Mammary epithelial cell (primary cell): ENCODE measurements at regions not wholly inside any gene's neighbourhood (a gene's known extent, or its start where the extent isn't known, plus 50 kb on each side); places are given as distances from the start of the nearest gene placed in this dataset.

Source experiments
- CTCF ChIP-seq, 2 donors: IDR thresholded peaks in 1 of 2; conservative IDR thresholded peaks in 1 of 2; 2 replicates each; pipeline ENCODE4 v1.5.1; 2011 to 2012; ENCODE audit warnings: inconsistent platforms in 2 of 2, low read length in 2 of 2, mild to moderate bottlenecking in 2 of 2, control low read depth in 1 of 2, low read depth in 1 of 2; ENCODE audit not compliant: insufficient read depth in 1 of 2; ENCODE audit errors: extremely low read depth in 1 of 2
- EZH2 ChIP-seq: IDR thresholded peaks from 2 replicates; pipeline ENCODE4 v1.6.1; 2012; ENCODE audit warnings: low read length, inconsistent platforms, borderline replicate concordance

GRCh38 chr7:118511146-118511545, 286.6 kb downstream of the ANKRD7 start:
- TF ChIP-seq CTCF (conservative IDR thresholded peaks at IDR 0.05 in 1 of 2, IDR thresholded peaks at IDR 0.05 in 1 of 2; ENCODE audit: extremely low read depth in 1 of 2, insufficient read depth in 1 of 2, low read depth in 1 of 2, low read length in 2 of 2) (no peak), EZH2 (no peak)
